K562 (cell line): ENCODE measurements at regions not wholly inside any gene's neighbourhood (a gene's known extent, or its start where the extent isn't known, plus 50 kb on each side); places are given as distances from the start of the nearest gene placed in this dataset.
A peak's percentile ranks its signal among the peaks of the same experiment; 100 is the strongest.

Experiments
- CBX3 ChIP-seq, 2 experiments: IDR thresholded peaks; 1 replicate in 1 of 2; 2 replicates in 1 of 2; pipeline ENCODE4 v1.6.1; 2012; ENCODE audit warnings: inconsistent platforms in 2 of 2, low read length in 2 of 2, borderline replicate concordance in 1 of 2, control low read depth in 1 of 2
- ELF1 ChIP-seq: fragments of 200-800 bp; sonication (Bioruptor generic); IDR thresholded peaks from 2 replicates; pipeline ENCODE4 v1.6.1; 2016; ENCODE audit warnings: missing genetic modification characterization, missing compliant biosample characterization
- ILK ChIP-seq: fragments of 450-650 bp; IDR thresholded peaks from 2 replicates; pipeline ENCODE4 v1.6.1; 2016; ENCODE audit warnings: missing genetic modification characterization, low read depth, mild to moderate bottlenecking, missing compliant biosample characterization, moderate library complexity, borderline replicate concordance
- MCM3 ChIP-seq: fragments of 450-650 bp; IDR thresholded peaks from 2 replicates; pipeline ENCODE4 v1.6.1; 2016
- MED1 ChIP-seq: sonication (generic); formaldehyde crosslinking; IDR thresholded peaks from 2 replicates; pipeline ENCODE4 v1.8.1; 2023; ENCODE audit warnings: missing genetic modification reagents, borderline replicate concordance
- MTA2 ChIP-seq: fragments of 450-650 bp; IDR thresholded peaks from 2 replicates; pipeline ENCODE4 v1.6.1; 2016; ENCODE audit warnings: low read depth
- NCOR1 ChIP-seq: fragments of 450-650 bp; IDR thresholded peaks from 2 replicates; pipeline ENCODE4 v1.6.1; 2016; ENCODE audit warnings: mild to moderate bottlenecking, moderate library complexity
- RBM14 ChIP-seq: fragments of 200-400 bp; formaldehyde crosslinking; IDR thresholded peaks from 2 replicates; pipeline ENCODE4 v1.6.1; 2018; ENCODE audit warnings: low read depth, mild to moderate bottlenecking, low read length, moderate library complexity, borderline replicate concordance; ENCODE audit not compliant: insufficient read depth
- RFX7 ChIP-seq: fragments of 250-450 bp; sonication (Bioruptor Pico); IDR thresholded peaks from 2 replicates; pipeline ENCODE4 v1.5.1; 2021; ENCODE audit warnings: mild to moderate bottlenecking
- SMARCA5 ChIP-seq: fragments of 450-650 bp; IDR thresholded peaks from 2 replicates; pipeline ENCODE4 v1.6.1; 2016
- STAT5A ChIP-seq: IDR thresholded peaks from 2 replicates; pipeline ENCODE4 v1.6.1; 2012; ENCODE audit warnings: low read length, inconsistent platforms, borderline replicate concordance
- TBL1XR1 ChIP-seq, 2 experiments: IDR thresholded peaks; 2 replicates each; pipeline ENCODE4 v1.6.1; 2012; ENCODE audit warnings: improper control_type of control experiment in 2 of 2, low read length in 2 of 2, mild to moderate bottlenecking in 1 of 2
- ZKSCAN3 ChIP-seq: fragments of 250-450 bp; sonication (Bioruptor Pico); IDR thresholded peaks from 2 replicates; pipeline ENCODE4 v1.4.0; 2020
- ZNF23 ChIP-seq: fragments of 250-450 bp; sonication (Bioruptor Pico); IDR thresholded peaks from 2 replicates; pipeline ENCODE4 v1.4.0; 2020; ENCODE audit warnings: mild to moderate bottlenecking
- ZNF232 ChIP-seq: sonication (generic); formaldehyde crosslinking; IDR thresholded peaks from 2 replicates; pipeline ENCODE4 v1.8.0; 2022; ENCODE audit warnings: mild to moderate bottlenecking, missing genetic modification reagents
- TF ChIP-seq, protein P1 (sequence below): fragments of 150-350 bp; IDR thresholded peaks from 2 replicates; pipeline ENCODE4 v1.6.1; 2014; ENCODE audit warnings: low read depth, mild to moderate bottlenecking, low read length, borderline replicate concordance
- TF ChIP-seq, protein P2 (sequence below): fragments of 450-650 bp; IDR thresholded peaks from 2 replicates; pipeline ENCODE4 v1.6.1; 2018; ENCODE audit warnings: mild to moderate bottlenecking, low read depth; ENCODE audit not compliant: partially characterized antibody
- TF ChIP-seq, protein P3 (sequence below): fragments of 200-800 bp; sonication (Bioruptor generic); IDR thresholded peaks from 2 replicates; pipeline ENCODE4 v1.6.1; 2016; ENCODE audit warnings: missing genetic modification characterization, missing compliant biosample characterization
- TF ChIP-seq, protein P4 (sequence below): fragments of 250-450 bp; sonication (Bioruptor Pico); IDR thresholded peaks from 2 replicates; pipeline ENCODE4 v1.8.0; 2021; ENCODE audit warnings: moderate library complexity, mild to moderate bottlenecking, inconsistent platforms

- TF ChIP-seq, protein P1, sequence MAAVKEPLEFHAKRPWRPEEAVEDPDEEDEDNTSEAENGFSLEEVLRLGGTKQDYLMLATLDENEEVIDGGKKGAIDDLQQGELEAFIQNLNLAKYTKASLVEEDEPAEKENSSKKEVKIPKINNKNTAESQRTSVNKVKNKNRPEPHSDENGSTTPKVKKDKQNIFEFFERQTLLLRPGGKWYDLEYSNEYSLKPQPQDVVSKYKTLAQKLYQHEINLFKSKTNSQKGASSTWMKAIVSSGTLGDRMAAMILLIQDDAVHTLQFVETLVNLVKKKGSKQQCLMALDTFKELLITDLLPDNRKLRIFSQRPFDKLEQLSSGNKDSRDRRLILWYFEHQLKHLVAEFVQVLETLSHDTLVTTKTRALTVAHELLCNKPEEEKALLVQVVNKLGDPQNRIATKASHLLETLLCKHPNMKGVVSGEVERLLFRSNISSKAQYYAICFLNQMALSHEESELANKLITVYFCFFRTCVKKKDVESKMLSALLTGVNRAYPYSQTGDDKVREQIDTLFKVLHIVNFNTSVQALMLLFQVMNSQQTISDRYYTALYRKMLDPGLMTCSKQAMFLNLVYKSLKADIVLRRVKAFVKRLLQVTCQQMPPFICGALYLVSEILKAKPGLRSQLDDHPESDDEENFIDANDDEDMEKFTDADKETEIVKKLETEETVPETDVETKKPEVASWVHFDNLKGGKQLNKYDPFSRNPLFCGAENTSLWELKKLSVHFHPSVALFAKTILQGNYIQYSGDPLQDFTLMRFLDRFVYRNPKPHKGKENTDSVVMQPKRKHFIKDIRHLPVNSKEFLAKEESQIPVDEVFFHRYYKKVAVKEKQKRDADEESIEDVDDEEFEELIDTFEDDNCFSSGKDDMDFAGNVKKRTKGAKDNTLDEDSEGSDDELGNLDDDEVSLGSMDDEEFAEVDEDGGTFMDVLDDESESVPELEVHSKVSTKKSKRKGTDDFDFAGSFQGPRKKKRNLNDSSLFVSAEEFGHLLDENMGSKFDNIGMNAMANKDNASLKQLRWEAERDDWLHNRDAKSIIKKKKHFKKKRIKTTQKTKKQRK, result peak; percentile 42; the same call in 1 of the 2 replicates
- TF ChIP-seq SMARCA5 (no peak), ILK (tag) (no peak), MCM3 (no peak), ZNF232 (CRISPR knock-in tag) (no peak), RBM14 (no peak), ZKSCAN3 (no peak), MTA2 (no peak), RFX7 (CRISPR knock-in tag) (no peak), ZNF23 (no peak), CBX3 (IDR thresholded peaks at IDR 0.05; ENCODE audit: borderline replicate concordance in 1 of 2, low read length in 2 of 2) (peak; percentile 97 to 98), NCOR1 (no peak), STAT5A (no peak), TBL1XR1 (IDR thresholded peaks at IDR 0.05; ENCODE audit: low read length in 2 of 2) (no peak), MED1 (CRISPR knock-in tag) (no peak), ELF1 (tag) (no peak)
- TF ChIP-seq, protein P2, sequence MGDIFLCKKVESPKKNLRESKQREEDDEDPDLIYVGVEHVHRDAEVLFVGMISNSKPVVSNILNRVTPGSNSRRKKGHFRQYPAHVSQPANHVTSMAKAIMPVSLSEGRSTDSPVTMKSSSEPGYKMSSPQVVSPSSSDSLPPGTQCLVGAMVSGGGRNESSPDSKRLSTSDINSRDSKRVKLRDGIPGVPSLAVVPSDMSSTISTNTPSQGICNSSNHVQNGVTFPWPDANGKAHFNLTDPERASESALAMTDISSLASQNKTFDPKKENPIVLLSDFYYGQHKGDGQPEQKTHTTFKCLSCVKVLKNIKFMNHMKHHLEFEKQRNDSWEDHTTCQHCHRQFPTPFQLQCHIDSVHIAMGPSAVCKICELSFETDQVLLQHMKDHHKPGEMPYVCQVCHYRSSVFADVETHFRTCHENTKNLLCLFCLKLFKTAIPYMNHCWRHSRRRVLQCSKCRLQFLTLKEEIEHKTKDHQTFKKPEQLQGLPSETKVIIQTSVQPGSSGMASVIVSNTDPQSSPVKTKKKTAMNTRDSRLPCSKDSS, result peak; percentile 79
- TF ChIP-seq, protein P3, sequence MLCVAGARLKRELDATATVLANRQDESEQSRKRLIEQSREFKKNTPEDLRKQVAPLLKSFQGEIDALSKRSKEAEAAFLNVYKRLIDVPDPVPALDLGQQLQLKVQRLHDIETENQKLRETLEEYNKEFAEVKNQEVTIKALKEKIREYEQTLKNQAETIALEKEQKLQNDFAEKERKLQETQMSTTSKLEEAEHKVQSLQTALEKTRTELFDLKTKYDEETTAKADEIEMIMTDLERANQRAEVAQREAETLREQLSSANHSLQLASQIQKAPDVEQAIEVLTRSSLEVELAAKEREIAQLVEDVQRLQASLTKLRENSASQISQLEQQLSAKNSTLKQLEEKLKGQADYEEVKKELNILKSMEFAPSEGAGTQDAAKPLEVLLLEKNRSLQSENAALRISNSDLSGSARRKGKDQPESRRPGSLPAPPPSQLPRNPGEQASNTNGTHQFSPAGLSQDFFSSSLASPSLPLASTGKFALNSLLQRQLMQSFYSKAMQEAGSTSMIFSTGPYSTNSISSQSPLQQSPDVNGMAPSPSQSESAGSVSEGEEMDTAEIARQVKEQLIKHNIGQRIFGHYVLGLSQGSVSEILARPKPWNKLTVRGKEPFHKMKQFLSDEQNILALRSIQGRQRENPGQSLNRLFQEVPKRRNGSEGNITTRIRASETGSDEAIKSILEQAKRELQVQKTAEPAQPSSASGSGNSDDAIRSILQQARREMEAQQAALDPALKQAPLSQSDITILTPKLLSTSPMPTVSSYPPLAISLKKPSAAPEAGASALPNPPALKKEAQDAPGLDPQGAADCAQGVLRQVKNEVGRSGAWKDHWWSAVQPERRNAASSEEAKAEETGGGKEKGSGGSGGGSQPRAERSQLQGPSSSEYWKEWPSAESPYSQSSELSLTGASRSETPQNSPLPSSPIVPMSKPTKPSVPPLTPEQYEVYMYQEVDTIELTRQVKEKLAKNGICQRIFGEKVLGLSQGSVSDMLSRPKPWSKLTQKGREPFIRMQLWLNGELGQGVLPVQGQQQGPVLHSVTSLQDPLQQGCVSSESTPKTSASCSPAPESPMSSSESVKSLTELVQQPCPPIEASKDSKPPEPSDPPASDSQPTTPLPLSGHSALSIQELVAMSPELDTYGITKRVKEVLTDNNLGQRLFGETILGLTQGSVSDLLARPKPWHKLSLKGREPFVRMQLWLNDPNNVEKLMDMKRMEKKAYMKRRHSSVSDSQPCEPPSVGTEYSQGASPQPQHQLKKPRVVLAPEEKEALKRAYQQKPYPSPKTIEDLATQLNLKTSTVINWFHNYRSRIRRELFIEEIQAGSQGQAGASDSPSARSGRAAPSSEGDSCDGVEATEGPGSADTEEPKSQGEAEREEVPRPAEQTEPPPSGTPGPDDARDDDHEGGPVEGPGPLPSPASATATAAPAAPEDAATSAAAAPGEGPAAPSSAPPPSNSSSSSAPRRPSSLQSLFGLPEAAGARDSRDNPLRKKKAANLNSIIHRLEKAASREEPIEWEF (CRISPR knock-in tag), result no peak
- TF ChIP-seq, protein P4, sequence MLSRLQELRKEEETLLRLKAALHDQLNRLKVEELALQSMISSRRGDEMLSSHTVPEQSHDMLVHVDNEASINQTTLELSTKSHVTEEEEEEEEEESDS (CRISPR knock-in tag), result no peak
Measured at GRCh38 chr15:75142499-75142898, 59.2 kb upstream of the C15orf39 start (continued).
